ENCODE measurements at regions not wholly inside any gene's neighbourhood (a gene's known extent, or its start where the extent isn't known, plus 50 kb on each side); places are given as distances from the start of the nearest gene placed in this dataset.

DNA sequence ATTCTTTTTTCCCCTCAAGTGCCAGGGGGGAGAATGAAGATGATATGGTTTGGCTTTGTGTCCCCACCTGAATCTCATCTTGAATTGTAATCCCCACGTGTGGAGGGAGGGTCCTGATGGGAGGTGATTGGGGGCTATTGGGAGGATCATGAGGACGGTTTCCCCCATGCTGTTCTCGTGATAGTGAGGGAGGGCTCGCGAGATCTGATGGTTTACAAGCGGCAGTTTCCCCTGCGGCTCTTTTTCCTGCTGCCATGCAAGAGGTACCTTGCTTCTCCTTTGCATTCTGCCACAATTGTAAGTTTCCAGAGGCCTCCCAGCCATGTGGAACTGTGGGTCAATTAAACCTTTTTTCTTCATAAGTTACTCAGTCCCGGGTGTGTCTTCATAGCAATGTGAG is 173.7 kb downstream of the CAND1 start:
- intact Hi-C loops (cut with DNase I; ENCODE audit: low total_unique reads) = no loop called here
- Histone ChIP-seq H3K36me3 (no peaks in the 10 kb centered on the region), H3K4me3 (no peak overlapping the region), H3K27me3 (no peaks in the 10 kb centered on the region), H3K27ac (no peak overlapping the region), H3K4me1 (peaks cover 0 to 15% (median 11%) of the 10 kb centered on the region in 4 donors), H3K9me3 (no peaks in the 10 kb centered on the region)
- no peak for TF ChIP-seq POLR2AphosphoS5 (IDR thresholded peaks at IDR 0.05)
- TF ChIP-seq EP300 (IDR thresholded peaks at IDR 0.05) = no peak
- no peak for TF ChIP-seq POLR2A (IDR thresholded peaks at IDR 0.05)
- TF ChIP-seq, protein P1, sequence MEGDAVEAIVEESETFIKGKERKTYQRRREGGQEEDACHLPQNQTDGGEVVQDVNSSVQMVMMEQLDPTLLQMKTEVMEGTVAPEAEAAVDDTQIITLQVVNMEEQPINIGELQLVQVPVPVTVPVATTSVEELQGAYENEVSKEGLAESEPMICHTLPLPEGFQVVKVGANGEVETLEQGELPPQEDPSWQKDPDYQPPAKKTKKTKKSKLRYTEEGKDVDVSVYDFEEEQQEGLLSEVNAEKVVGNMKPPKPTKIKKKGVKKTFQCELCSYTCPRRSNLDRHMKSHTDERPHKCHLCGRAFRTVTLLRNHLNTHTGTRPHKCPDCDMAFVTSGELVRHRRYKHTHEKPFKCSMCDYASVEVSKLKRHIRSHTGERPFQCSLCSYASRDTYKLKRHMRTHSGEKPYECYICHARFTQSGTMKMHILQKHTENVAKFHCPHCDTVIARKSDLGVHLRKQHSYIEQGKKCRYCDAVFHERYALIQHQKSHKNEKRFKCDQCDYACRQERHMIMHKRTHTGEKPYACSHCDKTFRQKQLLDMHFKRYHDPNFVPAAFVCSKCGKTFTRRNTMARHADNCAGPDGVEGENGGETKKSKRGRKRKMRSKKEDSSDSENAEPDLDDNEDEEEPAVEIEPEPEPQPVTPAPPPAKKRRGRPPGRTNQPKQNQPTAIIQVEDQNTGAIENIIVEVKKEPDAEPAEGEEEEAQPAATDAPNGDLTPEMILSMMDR (IDR thresholded peaks at IDR 0.05) = no peak
- WGBS, 5 donors = 84 to 86% (median 86%) methylated on average over 8 of the region's 8 CpGs
- DNase-seq = no peak

DNA sequence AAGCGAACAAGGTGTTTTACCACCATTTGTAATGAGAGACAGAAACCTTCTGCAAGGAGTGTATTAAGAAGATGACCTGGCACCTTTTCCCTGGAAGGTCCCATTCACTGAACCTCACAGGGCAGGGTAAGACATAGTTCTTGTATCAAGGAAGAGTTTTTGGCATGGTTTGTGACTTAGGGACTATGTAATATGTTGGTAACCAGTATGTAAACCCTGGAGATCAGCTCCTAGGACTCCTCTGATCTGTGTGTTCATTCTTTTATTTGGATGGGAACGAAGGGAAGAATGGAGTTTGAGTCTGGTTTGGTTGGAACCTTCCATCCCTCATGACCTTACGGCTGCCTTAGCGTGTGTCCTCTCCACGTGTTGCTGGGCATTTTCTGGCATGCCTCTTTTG is 175.4 kb downstream of the CAND1 start:
- TF ChIP-seq EP300 (IDR thresholded peaks at IDR 0.05) (no peak), POLR2A (IDR thresholded peaks at IDR 0.05) (no peak), POLR2AphosphoS5 (IDR thresholded peaks at IDR 0.05) (no peak)
- TF ChIP-seq, protein P1 (IDR thresholded peaks at IDR 0.05) = no peak
- intact Hi-C loops (cut with DNase I; ENCODE audit: low total_unique reads) = no loop called here
- Histone ChIP-seq H3K27me3 (no peaks in the 10 kb centered on the region), H3K4me3 (no peak overlapping the region), H3K9me3 (no peaks in the 10 kb centered on the region), H3K27ac (no peak overlapping the region), H3K4me1 (peaks cover 0 to 15% (median 11%) of the 10 kb centered on the region in 4 donors), H3K36me3 (no peaks in the 10 kb centered on the region)
- WGBS, 5 donors = 73 to 89% (median 81%) methylated on average over 5 of the region's 5 CpGs
- DNase-seq = no peak

DNA sequence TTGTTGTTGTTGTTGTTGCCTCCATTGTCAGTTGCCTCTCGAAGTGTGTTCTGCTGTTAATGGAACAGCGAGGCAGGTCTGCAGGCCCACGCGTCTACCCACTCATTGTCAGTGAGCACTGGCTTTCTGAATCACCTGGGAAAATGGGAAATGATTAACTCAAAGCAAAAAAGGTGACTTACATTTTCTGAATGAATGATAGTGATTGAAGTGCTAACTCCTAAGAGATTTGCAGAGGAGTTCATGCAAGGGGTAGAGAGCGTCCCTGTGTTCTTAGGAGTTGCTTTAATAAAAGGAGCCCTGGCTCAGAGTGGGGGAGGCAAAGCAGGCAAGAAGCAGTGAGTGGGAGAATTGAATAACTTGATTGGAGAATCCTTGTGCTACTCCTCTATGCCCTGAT is 177.6 kb downstream of the CAND1 start:
- Histone ChIP-seq H3K4me3 (no peak overlapping the region), H3K4me1 (peaks cover 0 to 12% (median 9%) of the 10 kb centered on the region in 4 donors), H3K36me3 (no peaks in the 10 kb centered on the region), H3K9me3 (no peaks in the 10 kb centered on the region), H3K27ac (no peak overlapping the region), H3K27me3 (no peaks in the 10 kb centered on the region)
- TF ChIP-seq POLR2A (IDR thresholded peaks at IDR 0.05) = no peak
- TF ChIP-seq EP300 (IDR thresholded peaks at IDR 0.05) = no peak
- TF ChIP-seq POLR2AphosphoS5 (IDR thresholded peaks at IDR 0.05) = no peak
- TF ChIP-seq, protein P1 (IDR thresholded peaks at IDR 0.05) = no peak
- no peak for DNase-seq
- intact Hi-C loops (cut with DNase I; ENCODE audit: low total_unique reads) = no loop called here
- WGBS, 5 donors = 68 to 91% (median 82%) methylated on average over 5 of the region's 5 CpGs

DNA sequence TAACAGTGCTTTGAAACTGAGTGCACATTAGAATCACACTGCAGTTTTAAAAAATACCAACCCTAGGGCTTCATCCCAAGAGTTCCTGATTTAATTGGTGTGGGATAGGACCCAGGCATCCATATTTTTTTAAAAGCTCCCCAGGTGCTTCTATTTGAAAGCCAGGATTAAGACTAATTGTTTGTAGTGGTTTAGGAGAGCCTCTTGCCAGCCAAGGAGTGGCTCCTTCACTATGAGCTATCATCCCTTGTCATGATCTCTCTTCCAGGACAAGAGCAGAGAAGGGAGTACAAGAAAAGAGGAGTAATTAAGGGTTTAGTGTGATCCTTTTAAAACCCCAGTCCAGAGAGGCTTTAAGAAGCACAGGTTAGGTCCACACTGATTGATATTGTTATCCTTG is 178.0 kb downstream of the CAND1 start:
- Histone ChIP-seq H3K27ac (no peak overlapping the region), H3K36me3 (no peaks in the 10 kb centered on the region), H3K27me3 (no peaks in the 10 kb centered on the region), H3K4me1 (peaks cover 0 to 7% (median 4%) of the 10 kb centered on the region in 4 donors), H3K4me3 (no peak overlapping the region), H3K9me3 (no peaks in the 10 kb centered on the region)
- intact Hi-C loops (cut with DNase I; ENCODE audit: low total_unique reads) = no loop called here
- DNase-seq = no peak
- no peak for TF ChIP-seq POLR2AphosphoS5 (IDR thresholded peaks at IDR 0.05)

DNA sequence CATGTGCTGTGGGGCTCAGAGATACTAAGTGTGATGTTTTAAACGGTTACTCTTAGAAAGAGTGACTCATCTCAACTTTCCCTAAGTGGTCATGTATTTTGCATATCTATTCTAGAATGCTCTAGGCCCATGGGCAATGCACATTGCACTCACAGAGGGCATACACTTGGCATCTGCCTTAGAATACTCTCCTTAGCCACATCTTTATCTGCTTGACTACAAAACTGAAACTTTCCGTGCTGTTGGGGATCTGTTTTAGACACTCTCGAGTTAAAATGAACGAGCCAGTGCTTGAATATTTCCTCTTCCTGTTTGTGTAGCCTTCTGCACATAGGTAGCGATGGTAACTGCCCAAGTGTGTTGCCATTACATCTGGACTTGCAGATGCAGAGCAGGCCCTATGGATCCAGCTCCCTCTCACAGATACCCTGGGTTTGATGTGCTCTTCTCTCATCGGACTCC is 180.5 kb downstream of the CAND1 start:
- no peak overlapping the region for H3K27ac ChIP-seq
- no peak for TF ChIP-seq EP300 (IDR thresholded peaks at IDR 0.05)
- TF ChIP-seq, protein P1 (IDR thresholded peaks at IDR 0.05) = no peak
- TF ChIP-seq POLR2A (IDR thresholded peaks at IDR 0.05) = no peak
- TF ChIP-seq POLR2AphosphoS5 (IDR thresholded peaks at IDR 0.05) = no peak
- H3K4me1 ChIP-seq = no peaks in the 10 kb centered on the region
- no peak overlapping the region for H3K4me3 ChIP-seq
- H3K9me3 ChIP-seq = no peaks in the 10 kb centered on the region
- intact Hi-C loops (cut with DNase I; ENCODE audit: low total_unique reads) = no loop called here
- DNase-seq = no peak
- 63 to 74% (median 72%) methylated on average over 6 of the region's 6 CpGs for WGBS, 5 donors
- no peaks in the 10 kb centered on the region for H3K27me3 ChIP-seq
- no peaks in the 10 kb centered on the region for H3K36me3 ChIP-seq

Data from stomach (tissue), 8 donors.